Esophagus squamous epithelium (tissue), 4 donors: ENCODE measurements at regions not wholly inside any gene's neighbourhood (a gene's known extent, or its start where the extent isn't known, plus 50 kb on each side); places are given as distances from the start of the nearest gene placed in this dataset.
A peak's percentile ranks its signal among the peaks of the same experiment; 100 is the strongest.

Experiments used
- CTCF ChIP-seq, 6 experiments: fragments of 450-650 bp in 4 of 6; fragments of 200-600 bp in 2 of 6; sonication (generic) in 2 of 6; IDR thresholded peaks; one replicate each; pipeline ENCODE4 v1.5.1; 2016 to 2019; ENCODE audit warnings: antibody characterized with exemption in 6 of 6, mild to moderate bottlenecking in 4 of 6, moderate library complexity in 4 of 6
- POLR2A ChIP-seq, 4 donors: fragments of 450-650 bp; IDR thresholded peaks; one replicate each; pipeline ENCODE4 v1.6.1; 2017; ENCODE audit warnings: antibody characterized with exemption in 4 of 4, mild to moderate bottlenecking in 4 of 4, moderate library complexity in 3 of 4

- TF ChIP-seq CTCF (IDR thresholded peaks at IDR 0.05), result peak in 4 of 6 experiments; percentile 5 to 41 (median 19)
- TF ChIP-seq POLR2A (IDR thresholded peaks at IDR 0.05), result no peak
Measured at GRCh38 chr18:5600378-5601071, 56.7 kb upstream of the EPB41L3 start.
